ENCODE measurements at regions not wholly inside any gene's neighbourhood (a gene's known extent, or its start where the extent isn't known, plus 50 kb on each side); places are given as distances from the start of the nearest gene placed in this dataset.

- no peak for DNase-seq
Observed at GRCh38 chr2:59150217-59150849, 909.2 kb upstream of the FANCL start.

- DNase-seq = no peak
Observed at GRCh38 chr2:59149271-59149670, 908.1 kb upstream of the FANCL start.

- no peak for DNase-seq
Observed at GRCh38 chr2:59112258-59112657, 871.1 kb upstream of the FANCL start.

GRCh38 chr2:59096973-59097372 lies 855.8 kb upstream of the FANCL start:
- DNase-seq = no peak

- no peak for DNase-seq
Observed at GRCh38 chr2:59093571-59093970, 852.4 kb upstream of the FANCL start.

- no peak for DNase-seq
Observed at GRCh38 chr2:59084326-59084725, 843.2 kb upstream of the FANCL start.

- no peak for DNase-seq
Observed at GRCh38 chr2:59083075-59083828, 842.1 kb upstream of the FANCL start.

GRCh38 chr2:59082657-59083056 lies 841.5 kb upstream of the FANCL start:
- peak in 1 of 3 experiments; percentile 23 for DNase-seq

- no peak for DNase-seq
Observed at GRCh38 chr2:59080451-59081181, 839.5 kb upstream of the FANCL start.

GRCh38 chr2:59077981-59078531 lies 836.9 kb upstream of the FANCL start:
- no peak for DNase-seq

- DNase-seq = no peak
Observed at GRCh38 chr2:59077026-59077725, 836.1 kb upstream of the FANCL start.

GRCh38 chr2:59076079-59076619 lies 835.0 kb upstream of the FANCL start:
- peak in 1 of 3 experiments; percentile 36 for DNase-seq

- DNase-seq = no peak
Observed at GRCh38 chr2:59074071-59074470, 832.9 kb upstream of the FANCL start.

GRCh38 chr2:59073286-59073685 lies 832.2 kb upstream of the FANCL start:
- no peak for DNase-seq

GRCh38 chr2:59068255-59068654 lies 827.1 kb upstream of the FANCL start:
- DNase-seq = no peak

GRCh38 chr2:59066787-59067399 lies 825.8 kb upstream of the FANCL start:
- no peak for DNase-seq

GRCh38 chr2:59047373-59047995 lies 806.4 kb upstream of the FANCL start:
- DNase-seq = peak in 2 of 3 experiments; percentile 71 to 96

GRCh38 chr2:59046401-59047372 lies 805.6 kb upstream of the FANCL start:
- peak in 2 of 3 experiments; percentile 71 to 94 for DNase-seq

- DNase-seq = no peak
Observed at GRCh38 chr2:59044736-59045135, 803.6 kb upstream of the FANCL start.

- DNase-seq = no peak
Observed at GRCh38 chr2:59041139-59041538, 800.0 kb upstream of the FANCL start.

All from NCI-H1417 (cell line).